NCI-H345 (cell line): ENCODE measurements at regions not wholly inside any gene's neighbourhood (a gene's known extent, or its start where the extent isn't known, plus 50 kb on each side); places are given as distances from the start of the nearest gene placed in this dataset.

Source experiments
- DNase-seq: peaks from one replicate; lab custom pipeline; 2025; lab: John Stamatoyannopoulos, UW

DNA sequence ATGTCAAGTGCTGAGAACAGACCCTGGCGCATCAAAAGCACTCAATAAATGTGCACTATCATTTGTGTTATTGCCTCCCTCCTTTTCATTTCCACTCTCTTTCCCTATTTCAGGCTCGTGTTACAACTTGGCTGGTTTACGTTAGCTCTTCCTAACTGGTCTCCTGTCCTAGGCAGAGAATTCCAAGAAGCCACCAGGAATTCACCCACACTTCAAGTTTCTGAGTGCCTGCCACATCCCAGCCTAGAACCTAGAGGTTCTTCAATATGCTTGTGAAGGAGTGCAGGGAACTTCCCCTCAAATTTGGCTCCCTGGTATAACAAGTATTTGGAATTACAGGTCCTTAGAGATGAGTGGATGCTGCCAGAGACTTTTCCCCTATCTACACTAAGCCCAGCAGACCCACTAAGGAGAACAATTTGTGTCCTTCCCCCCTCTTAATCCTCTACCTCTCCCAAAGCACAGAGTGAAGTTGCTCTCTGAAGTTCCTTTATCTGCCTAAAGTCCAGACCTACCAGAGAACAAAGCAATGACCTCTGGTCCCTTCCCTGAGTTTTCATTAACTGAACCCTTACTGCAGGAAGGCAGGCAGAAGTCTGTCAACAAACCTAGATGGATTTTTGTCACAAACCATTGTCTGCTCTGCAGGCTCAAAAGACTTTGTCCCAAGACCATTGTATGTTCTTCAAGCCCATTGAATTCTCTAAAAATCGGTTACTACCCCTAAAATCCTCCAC, 201.6 kb upstream of the JARID2 start:
- DNase-seq = no peak

DNA sequence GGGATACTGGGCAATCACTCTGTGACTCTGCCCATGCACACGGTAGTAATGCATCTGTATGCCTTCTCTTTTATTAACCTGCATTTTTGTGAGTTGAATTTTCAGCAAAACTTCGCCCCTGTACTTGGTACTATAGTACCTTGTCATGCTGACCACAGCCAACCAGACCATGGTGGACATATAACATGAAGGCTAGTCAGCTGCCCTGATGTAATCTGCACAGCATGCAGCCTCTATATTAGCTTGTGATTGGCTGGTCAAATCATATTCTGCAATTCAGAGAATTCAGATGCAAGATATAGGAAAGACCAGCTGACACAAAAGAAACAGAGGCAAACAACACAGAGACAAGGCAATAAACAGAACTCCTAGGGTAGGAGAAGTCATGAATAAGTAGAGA, 200.9 kb upstream of the JARID2 start:
- no peak for DNase-seq

DNA sequence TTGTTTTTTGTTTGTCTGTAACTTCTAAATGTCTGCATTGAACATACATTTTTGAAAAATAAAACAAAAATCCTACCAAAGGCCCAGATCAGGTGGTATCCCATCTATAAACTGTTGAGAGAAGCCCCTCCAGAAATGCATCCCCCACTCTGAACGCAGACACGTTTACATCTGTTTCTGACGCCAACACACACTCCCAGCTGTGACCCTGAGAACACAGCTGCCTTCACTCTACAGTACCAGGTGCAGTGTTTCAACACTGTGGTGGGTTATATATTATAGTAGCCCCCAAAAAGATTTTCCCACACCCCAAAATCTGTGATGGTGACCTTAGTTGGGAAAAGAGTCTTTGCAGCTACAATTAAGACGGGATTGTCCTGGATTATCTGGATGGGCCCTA, 199.1 kb upstream of the JARID2 start:
- DNase-seq = no peak

DNA sequence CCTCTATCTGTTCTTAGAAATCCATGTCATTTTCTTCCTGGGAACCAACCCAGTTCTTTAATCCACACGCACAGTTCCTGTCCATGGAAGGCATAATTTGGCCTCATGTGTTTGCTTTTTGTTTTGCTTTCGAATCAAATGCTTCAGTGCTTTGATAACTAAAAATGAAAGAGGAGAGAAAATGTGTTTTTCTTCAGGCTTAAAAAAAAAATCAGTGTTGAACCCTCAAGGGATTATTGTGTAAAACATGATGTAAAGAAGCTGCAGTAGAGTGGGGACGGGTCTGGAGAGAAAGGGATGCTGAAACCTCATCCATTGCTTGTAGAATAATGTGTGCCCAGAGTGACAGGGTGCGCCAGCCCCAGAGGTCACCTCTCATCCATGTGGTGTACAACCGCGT, 197.5 kb upstream of the JARID2 start:
- DNase-seq = no peak

DNA sequence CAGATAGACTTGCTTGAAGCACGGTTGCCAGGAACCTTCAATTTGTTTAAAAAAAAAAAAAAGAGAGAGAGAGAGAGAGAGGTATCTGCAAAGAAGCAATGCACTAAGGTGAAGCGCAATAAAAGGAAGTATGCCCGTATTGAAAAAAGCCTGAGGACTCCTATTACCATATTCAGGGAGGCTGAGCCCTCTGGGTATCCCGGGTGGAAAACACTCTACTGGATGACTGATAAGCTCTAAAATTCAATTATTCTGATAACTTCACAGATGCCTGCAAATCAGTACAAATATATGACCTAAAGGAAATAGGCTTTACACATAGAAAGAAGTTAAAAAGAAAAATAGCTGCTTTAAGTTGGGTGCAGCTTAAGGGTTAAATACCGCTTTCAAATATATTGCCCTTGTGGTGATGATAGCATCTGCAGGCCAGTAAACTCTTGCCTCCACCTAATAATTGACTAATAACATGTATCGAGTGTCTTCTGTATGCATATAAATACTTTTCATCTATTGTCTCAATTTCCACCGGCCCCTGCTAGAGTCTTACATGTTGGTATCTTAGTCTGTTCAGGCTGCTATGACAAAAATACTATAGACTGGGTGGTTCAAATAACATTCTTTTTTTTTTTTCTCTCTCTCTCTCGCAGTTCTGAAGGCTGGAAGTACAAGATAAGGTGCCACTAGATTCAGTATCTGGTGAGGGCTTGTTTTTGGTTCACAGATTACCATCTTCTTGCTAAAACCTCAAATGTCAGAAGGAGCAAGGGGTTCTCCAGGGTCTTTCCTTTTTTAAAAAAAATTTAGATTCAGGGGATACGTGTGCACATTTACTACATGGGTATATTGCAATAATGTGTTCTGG, 187.4 kb upstream of the JARID2 start:
- DNase-seq = no peak

DNA sequence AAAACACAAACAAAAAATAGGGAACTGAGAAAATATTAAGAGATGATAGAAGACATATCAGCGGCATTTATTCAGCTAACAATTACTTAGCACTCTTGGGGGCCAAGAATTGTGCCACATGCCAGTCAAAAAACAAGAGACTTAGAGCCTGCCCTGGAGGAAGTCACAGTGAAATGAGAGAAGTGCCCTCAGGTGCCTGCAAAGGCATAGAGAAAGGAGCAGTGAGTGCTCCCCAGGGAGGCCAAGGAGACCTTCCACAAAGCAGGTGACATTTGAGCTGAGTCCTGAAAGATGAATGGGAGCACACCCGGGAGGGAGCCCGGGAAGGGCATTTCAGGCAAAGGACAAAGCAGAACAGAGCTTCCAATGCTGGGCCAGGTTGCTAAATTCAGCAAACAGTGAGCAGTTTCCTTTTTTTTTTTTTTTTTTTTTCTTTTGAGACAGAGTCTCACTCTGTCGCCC, 184.7 kb upstream of the JARID2 start:
- peak; percentile 19 for DNase-seq

DNA sequence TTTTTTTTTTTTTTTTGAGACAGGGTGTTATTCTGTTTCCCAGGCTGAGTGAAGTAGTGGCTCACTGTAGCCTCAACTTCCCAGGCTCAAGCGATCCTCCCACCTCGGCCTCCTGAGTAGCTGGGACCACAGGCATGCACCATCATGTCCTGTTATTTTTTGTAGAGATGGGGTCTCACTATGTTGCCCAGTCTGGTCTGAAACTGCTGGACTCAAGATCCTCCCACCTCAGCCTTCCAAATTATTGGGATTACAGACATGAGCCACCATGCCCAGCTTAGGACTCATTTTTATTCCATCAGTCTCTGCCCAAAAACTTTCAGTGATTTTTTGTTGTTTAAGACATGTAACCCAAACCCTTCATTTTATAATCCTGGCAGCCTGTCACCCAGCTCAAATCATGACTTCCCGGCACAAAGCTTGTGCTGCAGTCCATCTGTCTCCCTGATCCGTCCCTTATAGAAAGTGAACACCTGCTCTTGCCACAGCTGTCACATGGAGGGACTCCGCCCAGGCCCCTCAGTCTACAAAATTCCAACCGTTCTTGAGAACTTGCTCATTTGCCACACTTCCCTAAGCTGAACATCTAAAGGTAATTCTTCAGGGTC, 183.9 kb upstream of the JARID2 start:
- no peak for DNase-seq

DNA sequence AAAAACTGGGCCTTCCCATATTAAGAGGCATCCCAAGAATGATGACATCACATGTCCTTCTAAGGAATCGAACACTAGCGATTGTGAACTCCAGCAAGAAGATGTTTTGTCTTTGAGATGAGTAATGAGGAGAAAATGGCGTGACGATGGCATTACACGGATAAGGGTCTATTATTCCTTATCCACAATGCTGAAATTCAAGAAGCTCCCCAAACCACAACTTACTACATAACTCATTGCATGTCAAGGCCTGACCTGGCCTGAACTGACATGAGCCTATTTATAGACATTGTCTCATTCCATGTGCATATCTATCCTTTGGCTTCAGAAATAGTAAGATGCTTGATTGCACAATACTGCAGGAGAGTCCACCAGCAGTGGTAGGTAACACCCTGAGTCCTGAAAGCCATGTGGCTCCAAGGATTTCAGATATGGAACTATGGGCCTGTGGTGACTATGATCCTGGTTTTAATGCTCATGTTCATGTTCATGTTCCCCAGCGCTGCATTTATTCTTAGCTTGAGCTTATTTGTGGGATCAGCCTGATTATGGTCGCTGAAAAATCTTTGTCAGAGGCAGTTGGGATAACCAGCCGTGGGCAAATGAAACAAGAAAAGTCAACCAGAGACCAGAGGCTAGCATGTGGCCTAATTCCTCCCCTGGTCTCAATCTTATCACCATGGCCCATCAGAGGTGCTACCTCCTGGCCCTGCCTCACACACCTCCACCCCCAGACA, 183.2 kb upstream of the JARID2 start:
- no peak for DNase-seq

DNA sequence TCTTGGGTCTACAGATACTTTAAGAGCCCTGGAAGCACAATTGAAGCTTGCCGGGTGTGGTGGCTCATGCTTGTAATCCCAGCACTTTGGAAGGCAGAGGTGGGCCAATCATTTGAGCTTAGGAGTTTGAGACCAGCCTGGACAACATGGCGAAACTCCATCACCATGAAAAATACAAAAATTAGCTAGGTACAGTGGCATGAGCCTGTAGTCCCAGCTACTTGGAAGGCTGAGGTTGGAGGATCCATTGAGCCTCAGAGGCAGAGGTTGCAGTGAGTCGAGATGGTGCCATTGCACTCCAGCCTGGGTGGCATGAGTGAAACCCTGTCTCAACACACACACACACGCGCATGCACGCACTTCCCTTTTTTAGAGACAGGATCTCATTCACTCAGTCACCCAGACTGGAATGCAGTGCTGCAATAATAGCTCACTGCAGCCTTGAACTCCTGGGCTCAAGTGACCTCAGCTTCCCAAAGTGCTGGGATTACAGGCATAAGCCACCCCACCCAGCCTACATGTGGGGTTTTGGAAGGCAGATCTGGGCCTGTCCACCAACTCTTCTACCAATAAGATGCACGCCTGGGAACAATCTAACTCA, 182.5 kb upstream of the JARID2 start:
- DNase-seq = no peak

DNA sequence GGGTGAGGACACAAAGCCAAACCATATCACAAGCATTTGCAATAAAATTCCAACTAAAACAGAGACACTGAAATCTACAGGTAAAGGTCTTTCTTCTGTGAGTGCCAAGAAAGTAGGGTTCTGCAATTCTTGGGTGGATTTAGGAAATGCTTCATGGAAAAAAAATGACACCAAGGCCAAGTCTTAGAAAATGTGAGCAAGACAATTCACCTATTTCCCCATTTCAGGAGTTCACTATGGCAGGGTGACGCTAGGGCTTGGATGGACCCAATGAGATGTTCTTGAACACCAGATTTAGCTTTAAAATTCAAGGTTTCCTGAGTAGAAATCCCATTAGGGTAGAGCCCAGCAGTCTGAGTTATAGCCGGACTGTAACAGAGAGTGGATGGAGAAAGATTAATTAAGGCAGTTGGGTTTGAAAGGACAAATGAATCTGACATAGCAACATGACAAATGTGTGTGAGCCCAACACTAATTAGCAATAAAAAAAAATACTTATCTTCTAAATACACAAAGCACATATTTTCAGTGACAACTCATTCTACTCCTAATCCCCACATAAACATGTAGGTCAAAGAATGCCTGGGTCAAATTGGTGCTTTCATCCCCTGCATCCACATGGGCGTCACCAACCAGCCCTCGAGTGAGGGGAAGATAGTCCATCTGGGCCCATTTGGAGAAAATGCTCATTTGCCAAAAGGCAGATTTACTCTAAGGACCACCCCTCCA, 180.4 kb upstream of the JARID2 start:
- DNase-seq = no peak

DNA sequence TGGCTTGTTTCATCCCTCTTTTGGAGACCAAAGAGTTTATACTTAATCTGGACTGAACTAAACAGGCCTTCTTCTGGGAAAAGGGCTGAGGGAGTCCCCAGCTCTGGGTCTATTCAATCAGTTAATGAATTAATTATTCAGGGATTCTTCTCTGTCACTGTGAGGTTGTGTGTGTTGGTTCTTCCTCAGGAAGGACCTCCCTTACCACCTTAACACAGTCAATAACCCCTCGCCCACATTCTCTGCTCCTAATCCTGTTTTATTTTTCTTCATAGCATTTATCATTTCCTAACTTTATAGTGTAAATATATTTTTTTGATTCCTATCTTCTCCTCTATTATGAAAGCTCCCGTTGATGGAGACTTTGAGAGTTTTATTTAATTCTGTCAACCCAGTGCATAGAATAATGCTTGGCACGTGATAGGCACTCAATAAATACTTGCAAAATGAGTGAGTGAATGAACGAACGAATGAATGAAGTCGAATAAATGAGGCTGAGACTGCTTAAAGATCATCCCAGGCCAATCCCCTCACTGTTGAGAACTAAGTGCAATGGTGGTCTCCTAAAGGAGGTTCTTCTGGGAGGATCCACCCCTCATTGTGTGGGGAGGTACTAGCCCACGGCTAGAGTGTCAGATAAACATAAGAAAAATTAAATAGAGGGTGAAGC, 179.6 kb upstream of the JARID2 start:
- no peak for DNase-seq

DNA sequence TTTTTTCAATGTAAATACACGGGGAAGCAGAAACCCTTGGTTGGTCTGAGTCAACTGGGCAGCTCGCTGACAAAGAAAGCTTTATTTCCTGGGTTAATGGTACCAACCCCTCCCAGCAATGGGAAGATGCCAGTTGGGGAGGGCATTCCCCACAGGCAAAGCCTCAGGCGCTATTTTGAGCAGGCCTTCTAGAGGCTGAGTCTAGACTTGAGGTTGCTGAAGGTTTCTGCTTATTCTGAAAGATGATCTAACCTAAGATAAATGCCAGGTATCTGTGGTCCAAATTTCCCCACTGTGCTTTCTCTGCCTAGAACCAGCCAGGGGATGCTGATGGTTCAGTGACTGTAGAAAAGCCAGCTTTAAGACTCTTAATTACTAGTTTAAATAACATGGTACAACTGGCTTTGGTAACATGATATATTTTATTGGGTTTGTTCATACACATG, 172.5 kb upstream of the JARID2 start:
- DNase-seq = no peak

DNA sequence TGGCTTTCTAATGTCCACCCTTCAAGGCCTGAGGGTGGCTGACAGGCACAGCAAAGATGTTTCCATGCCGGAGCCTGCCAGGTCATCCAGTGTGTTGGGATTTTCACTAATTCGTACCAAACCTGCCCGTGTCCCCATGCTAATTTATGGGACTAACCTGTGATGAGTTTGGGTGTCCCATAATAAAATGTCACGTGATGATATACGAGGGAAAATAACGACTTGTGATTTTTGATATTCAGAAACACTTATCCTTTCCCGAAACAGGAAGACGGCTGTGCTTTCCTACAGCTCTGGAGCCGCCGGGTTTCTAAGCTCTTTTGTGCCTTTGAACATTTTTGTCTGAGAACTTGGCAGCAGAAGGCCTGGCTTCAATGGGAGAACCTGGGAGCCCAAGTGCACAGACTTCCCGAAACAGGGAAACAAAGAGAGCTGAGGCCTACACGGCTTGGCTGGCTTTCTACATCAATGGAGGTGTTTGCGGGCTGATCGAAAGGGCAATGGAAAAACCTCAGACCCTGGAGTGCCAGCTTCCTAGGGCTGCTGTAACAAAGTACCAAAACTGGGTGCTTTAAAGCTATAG, 171.9 kb upstream of the JARID2 start:
- no peak for DNase-seq

DNA sequence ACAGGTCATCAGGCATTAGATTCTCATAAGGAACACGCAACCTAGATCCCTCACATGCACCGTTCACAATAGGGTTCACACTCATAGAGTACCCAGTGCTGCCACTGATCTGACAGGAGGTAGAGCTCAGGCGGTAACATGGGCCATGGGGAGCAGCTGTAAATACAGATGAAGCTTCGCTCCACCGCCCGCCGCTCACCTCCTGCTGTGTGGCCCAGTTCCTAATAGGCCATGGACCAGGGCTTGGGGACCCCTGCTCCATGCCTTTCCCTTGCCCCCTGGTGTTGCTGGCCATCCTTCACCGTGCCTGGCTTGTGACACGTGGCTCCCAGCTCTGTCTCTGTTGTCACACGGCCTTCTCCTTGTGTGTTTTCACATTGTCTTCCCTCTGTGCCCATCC, 171.1 kb upstream of the JARID2 start:
- DNase-seq = no peak

DNA sequence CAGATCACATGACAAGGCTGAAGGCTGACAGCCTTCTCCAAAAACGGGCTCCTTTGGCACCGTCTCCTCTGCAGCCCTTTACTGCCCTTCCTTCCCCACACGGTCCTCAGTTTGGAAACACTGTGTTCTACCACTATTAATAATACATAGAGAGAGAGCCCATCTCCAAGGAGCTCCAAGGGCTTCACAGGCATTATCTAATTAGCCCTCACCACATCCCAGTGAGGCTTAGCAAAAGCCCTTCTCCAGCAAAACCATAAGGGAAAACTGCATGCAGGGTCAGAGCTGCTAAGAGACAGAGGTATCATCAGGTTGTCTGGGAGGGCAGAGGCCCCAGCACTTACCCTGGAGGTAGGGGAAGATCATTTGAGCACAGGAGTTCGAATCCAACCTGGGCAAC, 169.3 kb upstream of the JARID2 start:
- no peak for DNase-seq

DNA sequence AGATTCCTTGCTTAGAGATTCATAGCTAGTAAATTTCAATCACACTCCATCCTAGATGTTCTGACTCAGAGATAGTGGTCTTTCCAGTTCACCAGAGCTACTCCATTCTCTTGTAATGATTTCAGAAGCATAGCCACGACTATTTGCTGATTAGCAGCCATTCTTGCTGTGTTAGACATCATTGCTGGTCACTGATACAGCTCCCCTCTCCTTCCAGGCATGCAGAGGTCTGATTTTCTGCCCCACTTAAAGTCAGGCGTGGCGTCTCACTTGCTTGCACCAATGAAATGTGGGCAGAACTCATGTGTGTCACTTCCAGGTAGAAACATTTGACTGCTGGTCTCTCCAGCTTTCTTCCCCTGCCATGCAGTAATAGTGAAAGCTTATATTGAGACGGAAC, 168.9 kb upstream of the JARID2 start:
- no peak for DNase-seq

DNA sequence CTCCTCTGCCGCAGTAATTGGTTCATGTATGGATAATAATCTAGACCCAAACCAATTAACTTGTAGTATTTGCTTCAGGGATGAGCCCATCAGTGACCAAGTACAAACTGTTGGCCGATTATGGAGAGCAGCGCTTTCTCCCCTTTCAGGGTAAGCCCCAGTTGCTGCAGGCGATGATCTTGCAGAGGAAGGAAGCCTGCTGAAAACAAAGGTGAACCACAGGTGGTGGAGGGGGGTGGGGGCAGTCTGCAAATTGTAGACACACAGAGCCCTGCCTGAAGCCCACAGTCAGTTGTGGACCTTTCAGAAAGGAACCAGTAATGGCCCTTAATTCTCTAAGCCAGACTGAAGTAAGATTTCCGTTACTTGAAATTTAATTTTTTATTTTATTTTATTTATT, 167.9 kb upstream of the JARID2 start:
- DNase-seq = peak; percentile 5

DNA sequence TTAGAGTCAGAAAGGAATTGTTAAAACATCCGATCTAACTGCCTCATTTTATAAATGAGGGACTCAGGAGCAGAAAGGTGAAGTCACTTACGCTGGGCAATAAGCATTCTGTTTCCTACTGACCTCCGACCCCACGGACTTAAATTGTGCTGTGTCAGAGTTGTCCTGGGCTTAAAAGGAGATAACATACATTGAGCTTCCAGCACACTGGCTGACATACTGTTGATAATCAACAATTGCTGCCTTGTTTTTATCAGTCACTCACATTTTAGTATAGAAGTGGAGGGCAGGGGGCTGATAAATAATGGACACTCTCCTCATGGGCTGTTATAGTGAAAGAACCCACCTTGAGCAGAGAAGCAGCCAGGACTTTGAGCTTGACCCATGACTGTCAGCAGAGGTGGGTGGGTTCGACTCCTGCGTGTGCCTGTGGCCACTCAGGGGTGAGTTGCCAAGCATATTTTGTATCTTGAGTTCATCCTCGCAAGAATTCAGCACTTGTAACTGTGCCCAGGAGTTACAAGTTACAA, 166.5 kb upstream of the JARID2 start:
- no peak for DNase-seq

DNA sequence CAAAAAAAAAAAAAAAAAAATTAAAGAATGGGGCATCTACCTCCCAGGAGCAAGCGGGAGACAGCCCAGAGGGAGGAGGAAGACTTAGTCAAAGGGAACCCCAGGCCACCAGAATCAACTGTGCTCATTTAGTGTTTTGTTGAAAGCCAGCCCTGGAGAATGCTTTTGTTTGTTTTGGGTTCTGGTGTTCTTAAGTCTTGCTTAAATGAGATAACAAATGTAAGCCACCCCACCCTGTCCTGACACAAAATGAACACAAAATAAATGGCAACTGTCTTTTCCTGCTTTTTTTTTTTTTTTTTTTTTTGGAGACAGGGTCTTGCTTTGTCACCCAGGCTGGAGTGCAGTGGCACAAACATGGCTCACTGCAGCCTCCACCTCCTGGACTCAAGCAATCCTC, 165.0 kb upstream of the JARID2 start:
- DNase-seq = no peak

DNA sequence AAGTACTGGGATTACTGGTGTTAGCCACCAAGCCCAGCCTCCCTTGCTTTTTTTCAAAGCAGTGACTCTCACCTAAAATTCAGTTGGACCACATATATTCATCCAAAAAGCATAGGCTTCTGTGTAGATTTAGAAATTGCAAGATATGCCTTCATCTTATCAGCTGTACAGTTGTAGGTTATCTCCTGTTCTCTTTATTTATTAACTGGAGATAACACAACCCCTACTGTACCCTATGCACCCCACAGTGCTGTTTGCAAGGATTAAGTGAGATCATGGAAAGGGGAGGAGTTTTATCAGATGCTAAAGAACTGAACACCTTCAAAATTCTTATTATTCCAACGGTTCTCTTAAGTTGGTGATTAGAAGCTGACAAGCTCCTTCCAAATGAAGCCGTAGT, 164.4 kb upstream of the JARID2 start:
- DNase-seq = no peak
